CD4-positive, alpha-beta T cell treated with Interleukin-10 for 1 hour (primary cell): ENCODE measurements at regions not wholly inside any gene's neighbourhood (a gene's known extent, or its start where the extent isn't known, plus 50 kb on each side); places are given as distances from the start of the nearest gene placed in this dataset.

Experiments used
- DNase-seq: peaks from one replicate; pipeline ENCODE4 v3.0.0-alpha.2; 2020

DNA sequence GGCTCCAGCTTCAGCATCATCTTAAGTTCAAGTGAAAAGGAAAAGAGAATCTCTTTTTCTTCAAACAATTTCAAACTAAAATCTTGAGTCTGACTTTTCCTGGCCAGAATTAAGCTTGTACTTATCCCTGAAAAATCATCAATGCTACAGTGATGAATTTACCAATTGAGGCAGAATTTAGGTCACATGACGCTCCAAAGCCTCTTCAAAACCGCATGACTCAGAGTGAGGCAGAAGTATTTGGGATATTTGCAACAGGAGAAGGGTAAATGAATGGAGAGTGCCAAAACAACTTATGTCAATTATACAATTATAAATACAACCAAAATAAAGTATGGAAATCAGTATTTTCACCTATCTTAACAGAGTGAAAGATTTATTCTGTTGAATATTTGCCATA lies 515.5 kb downstream of the COL12A1 start:
- no peak for DNase-seq

DNA sequence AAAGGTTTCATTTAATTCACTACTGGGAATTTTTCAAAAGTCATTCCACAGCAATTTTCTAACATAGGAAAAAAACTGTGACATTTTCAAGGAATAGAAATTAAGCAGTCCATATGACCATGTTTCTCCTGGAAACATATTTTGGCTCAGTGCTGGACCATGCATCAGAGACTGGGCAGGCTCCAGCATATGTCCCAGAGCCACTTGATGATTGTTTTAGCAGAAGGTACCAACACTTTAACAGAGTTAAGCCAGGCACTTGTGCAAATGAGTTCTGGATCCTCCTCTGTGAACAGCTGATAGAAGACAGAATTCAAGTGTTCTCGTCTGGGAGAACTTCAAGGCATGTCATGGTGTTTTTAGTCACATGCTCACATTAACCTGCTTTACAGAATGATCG lies 516.3 kb downstream of the COL12A1 start:
- DNase-seq, result no peak

DNA sequence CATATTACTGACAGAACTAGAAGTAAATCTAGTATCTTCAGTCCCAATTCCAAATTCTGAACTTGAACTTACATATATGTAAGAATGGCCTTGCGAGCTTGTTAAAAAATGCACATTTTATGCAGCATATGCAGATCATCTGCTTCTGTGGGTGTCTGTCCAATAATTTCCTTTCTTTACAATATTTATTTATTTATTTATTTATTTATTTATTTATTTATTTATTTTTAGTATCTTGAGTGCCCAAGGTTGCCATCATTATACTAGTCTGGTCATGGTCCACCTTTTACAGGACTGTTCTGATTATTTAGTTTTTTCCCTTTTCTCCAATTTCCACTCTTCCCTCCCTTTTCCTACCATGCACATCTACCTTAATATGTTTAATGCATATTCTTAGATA lies 528.4 kb downstream of the COL12A1 start:
- DNase-seq, result no peak

DNA sequence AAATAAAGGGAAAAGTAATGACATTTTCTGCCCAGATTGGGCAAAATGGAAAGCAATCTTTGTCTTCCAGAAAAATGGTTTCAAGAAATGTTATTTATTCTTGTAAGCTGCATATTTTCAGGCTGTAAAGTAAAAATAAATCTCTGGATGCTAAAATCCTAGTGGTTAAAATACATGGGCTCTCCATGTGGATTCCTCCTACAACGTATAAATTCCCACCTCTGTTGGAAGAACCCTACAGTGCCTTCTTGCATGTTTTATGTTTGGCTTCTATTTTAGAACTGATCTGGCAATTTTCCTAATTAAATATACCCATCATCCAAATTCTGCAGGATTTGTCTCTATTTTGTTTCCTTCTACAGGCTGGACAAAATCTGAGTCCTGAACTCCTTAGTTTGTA lies 528.9 kb downstream of the COL12A1 start:
- no peak for DNase-seq

DNA sequence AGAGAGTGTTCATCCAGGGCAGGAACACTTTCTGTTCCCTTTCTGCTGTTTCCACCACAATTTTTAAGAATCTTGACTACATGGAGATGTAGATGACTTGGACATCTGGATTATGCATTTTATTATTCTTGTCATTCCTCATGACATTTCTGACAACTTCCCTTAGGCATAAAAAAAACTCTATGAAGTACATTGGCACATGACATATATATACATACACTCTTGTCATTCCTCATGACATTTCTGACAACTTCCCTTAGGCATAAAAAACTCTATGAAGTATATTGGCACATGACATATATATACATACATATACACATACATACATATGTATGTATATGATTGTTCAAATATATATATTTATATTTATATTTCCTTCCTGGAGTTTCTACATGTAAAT lies 531.5 kb downstream of the COL12A1 start:
- no peak for DNase-seq

DNA sequence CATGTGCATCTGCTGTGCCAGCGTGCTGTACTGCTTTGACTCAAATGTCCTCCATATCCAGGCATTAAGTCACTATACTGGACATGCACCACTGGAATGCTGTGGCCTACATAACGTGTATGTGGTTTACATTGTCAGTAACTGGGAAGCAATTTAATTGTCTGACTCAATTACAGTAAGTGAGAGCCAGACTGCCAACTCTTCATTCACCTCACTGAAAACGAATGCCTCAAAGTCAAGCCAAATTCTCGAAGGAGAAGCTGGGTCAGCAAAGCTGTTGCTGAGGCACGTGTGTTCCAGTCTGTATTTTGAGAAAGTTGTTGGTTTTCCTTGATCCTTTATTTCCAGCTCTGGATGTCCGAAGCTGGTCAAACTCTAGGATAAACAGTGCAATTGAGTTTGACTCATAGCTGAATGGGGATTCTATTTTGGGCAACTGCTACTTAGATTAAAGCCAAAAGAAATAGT lies 534.3 kb downstream of the COL12A1 start:
- DNase-seq, result no peak

DNA sequence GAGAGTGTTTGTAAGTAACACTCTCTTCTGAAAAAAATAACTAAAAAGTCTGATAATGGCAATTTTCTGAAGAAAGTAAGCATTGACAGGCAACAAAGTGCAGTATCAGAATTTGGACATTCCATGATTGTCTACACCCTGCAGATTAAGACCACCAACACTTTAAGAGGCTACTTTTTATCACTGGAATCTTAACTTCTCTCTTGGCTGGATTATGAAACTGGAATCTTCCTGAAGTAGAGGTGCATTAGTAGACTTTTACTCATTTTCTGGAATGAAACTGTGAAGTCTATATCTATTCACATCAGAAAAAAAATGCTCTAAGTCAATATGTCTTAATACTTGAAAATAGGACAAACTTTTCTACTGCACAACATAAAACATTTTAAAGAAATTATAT lies 547.5 kb downstream of the COL12A1 start:
- no peak for DNase-seq

DNA sequence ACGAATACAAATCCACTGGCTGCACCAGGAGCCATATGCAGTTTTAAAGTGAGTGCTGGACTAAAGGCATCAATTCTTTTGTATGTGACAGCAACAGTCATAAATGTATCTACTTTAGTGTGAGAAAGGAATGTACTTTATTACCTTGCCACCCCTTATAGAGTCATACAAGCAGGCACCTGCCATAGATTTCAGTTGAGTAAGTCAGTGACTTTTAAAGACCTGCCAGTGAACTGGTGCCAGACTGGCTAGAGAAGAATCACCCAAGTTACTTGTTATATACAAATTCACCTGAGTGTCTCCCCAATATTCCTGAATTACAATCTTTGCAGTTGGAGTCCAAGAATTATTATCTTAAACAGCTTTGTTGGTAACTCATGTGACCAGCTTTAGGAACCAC lies 547.9 kb downstream of the COL12A1 start:
- DNase-seq, result no peak

DNA sequence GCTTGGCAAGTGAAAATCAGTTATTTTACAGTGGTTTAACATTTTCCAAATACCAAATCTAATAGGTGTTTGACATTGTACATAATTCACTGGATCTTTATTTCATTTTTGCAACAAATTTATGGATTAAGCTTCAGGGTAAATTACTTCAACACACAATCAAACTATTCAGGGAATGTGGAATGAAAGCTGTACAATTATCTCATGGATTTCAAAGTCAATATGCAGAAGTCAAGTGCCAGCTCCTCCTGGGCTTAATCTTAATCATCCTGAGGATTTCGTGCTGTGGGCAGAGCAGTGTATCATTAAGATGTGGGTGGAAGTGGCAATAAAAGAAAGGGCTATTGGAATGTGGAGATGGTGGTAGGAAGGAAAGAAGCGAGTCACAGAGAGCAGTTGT lies 548.8 kb downstream of the COL12A1 start:
- DNase-seq, result no peak

DNA sequence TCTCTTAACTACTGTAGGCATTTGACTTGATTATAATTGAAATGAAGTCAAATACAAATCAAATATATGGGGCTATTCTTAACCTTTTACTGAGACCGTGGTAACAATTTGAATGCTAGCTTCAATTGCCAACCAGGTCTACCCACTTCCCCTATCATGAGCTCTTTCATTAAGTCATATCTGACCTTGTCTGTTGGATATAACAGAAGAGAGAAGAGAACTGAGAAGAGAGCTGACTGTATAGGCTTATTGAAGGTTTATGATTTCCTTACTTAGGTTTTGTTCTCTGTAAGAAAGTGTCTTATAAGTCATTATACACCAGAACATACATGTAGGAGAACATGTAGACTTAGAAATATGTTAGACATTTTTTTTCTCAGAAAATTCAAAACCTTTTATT lies 549.4 kb downstream of the COL12A1 start:
- no peak for DNase-seq

DNA sequence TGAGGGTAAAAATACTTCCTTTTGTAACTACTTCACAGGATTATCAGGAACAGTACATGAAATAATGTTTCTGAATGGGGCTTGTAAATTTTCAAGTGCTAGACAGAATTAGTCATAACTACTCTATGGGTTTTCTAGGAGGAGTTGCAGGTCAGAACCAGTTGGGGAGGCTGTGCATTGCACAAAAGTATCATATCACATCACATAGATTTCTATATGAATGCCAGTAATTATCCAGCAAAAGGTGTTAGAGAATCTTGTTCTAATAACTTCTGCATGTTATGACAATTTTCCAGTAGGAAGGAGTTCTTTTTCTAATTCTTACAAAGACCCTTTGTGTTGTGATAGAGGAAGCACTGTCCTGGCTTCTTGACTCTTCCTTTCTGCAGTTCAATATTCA lies 551.6 kb downstream of the COL12A1 start:
- no peak for DNase-seq

DNA sequence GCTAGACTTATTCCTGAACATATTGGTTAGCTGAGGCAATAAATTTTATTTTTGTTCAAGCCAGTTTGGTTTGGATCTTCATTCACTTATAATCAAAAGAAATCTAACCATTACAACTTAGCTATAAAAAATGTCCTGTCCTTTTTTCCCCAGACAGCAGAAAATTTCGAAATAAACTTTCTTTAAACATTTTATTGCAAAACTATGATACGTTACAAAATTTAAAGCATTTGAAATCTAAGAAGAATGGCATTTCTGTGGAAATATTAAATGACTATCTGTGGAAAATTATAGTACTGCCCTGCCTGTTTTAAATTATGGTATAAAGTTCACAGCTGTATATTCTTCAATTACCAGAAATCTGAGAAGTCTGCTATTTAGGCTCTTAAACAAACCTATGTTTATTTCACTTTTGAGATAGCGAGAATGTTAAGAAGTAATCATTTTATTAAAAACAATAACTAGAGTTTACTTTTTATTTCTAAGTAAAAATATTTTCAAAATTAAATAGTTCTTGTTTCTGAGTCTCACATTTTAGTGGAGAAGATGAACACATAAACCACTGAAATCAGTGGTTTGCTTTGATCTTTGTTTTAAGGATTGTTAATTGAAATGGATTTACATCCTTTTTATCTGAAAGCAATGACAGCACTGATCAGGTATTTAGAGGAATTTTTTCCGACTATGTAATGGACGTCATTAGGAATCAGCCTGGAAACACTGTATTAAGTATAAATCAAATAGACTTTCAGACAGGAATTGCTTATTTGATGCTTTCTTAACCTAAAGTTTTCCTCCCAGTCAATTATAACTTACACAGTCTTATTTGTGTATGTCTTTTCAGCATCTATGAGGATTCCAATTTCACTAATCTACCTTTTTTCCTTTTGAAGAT lies 553.7 kb downstream of the COL12A1 start:
- no peak for DNase-seq

DNA sequence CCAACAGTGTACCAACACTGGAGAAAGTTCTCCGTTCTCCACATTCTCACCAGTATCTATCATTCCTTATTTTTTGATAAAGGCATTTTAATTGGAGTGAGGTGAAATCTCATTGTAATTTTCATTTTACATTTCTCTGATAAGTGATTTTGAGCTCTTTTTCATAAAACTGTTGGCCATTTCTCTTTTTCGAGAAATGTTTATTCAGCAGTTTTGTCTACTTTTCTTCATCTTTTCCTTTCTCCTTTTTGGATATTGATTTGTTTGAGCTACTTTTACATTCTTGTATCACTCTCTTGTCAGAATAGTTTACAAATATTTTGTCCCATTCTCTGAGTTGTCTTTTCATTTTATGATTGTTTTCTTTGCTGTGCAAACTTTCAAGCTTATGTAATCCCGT lies 555.2 kb downstream of the COL12A1 start:
- no peak for DNase-seq

DNA sequence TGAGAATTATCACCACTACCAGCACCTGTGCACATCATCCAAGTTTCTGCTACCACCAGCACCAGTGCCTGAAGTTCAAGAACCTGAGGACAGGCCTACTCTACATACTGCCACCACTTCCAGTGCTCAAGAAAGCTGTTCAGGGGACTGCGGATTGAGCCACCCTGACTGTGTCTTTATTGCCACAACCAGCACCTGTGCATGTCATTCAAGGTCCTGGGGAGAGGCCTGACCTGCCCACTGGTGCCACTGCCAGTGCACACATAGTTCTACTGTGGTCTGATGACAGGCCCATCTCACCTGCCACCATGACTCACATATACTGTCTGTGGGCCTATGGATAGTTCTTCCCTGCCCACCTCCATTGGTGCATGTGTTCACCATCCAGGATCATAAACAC lies 559.4 kb downstream of the COL12A1 start:
- no peak for DNase-seq

DNA sequence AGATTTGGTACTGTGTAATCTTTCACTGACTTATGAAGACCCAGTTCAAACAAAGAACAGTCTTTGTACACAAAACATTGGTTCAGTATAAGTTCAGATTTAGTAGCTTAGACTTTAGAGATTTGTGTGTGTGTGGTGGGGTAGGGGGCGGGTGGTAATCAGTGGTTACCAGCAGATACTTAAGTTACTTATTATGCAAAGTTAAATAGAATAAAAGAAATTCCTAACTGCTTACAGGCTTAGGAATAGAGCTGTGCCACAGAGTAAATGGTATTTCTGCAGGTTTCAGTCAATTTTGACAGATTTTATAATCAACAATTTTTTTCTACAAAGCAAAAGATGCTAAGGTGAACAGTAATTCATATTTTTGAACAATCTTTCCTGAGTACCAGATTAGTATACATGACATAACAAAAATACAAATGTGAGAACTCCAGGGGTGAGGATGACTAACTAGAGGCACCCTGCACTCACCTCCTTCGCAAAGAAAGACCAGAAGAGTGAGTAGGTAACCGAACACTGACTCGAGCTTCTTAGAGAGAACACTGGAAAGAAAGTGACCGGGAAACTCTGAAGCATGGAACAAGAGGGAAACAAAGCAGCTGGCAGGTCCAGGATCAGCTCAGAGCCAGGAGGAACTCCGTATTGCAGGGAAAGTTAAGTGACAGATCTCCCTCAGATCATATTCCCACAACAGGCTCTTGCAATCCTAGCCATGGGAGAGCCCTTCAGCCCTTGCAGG lies 560.6 kb downstream of the COL12A1 start:
- no peak for DNase-seq

DNA sequence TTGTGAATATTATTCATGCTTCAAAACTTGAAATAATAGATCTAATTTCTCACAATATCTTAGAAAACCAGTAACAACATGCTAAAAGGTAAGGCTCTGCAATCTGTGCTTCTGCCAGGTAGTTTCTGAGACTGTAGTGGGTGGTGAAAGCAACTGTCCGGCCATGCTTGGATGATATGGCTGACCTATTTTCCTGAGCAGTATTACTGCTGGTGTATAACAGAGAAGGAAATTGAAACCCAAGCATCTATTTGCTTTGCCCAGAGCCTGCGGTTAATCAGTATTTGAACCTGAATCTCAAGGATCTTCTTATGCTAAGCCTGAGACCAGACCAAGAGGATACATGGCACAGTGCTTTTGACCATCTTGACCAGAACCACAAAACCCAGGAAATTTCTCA lies 563.8 kb downstream of the COL12A1 start:
- no peak for DNase-seq

DNA sequence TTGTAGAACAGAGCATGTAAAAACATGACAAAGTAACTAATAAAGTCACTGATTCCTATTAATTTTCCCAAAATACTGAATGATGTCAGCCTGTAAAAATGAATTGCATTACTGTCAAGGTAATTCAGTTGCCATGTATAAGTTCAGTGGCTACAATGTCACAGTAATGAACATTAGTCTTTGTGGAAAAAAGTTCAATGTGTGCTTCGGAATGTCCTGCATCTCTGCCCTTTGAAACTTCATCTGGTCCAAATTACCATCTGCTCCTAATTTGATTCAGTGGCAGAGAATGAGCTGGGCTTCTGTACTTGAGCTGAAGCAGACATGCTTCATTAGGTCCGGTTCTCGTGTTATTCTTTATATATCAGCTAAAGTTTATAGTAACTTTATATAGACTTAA lies 567.4 kb downstream of the COL12A1 start:
- no peak for DNase-seq

DNA sequence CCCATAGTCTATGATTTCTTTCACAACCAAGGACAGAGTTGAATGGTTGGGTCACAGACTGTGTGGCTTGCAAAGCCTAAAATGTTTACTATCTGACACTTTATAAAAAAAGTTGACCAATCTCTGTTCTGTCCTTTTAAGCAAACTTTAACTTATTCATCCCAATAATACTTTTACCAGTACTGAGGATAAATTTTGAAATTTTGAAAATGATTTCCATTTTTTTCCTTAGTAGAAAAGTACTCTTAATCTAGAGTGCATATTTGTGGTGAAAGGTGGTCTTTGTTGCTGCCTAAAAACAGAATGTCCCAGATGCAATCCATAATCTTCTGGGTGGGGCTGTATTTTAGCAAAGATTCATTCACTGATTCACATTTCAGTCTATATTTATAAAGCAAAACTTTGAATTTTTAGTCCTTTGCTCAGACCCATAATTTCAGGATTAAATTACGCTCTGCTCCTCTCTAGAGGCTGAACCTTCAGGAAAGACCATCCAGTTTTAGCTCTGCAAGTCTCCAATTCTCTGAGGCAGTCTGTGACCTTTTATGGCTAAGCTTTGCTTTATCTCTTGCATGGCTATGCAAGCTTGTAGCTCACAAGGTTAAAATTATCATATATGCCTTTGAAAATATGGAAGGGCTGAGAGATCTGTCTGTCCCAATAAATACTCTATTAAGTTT lies 573.5 kb downstream of the COL12A1 start:
- DNase-seq, result no peak

DNA sequence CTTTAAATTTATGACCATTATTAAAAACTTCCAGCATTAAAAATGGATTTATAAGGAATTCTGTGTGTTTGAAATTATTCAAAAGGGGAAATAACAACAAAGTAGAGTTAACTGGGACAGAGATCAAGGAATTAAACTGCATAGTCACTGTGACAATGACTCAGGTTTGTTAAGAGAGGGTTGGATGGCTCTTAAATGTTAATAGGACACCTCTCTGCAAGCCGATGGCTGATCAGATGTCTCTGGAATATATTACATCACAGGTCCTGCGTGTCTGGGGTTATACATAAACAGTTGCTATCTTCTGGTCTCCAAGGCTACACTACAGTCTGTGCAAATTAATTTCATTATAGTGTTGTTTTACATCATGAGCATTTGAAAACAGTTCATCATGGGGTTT lies 574.3 kb downstream of the COL12A1 start:
- no peak for DNase-seq

DNA sequence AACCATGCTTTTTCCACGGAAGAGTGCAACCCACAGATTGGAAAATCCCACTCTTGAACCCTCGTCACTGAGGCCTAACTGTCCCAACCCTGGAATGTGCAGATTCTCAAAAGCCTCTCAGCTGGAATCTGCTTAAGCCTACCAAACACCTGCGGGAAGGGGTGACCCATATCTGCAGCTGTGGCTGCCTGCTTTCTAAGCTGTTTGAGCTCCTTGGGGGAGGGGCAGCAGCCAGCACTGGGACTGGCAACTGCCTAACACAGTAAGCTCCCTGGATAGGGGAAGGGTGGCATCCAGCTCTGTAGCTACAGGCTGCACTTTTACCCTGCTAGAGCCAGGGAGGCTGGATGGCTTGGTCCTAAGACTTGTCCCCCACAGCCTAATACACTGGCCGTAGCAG lies 579.6 kb downstream of the COL12A1 start:
- no peak for DNase-seq

DNA sequence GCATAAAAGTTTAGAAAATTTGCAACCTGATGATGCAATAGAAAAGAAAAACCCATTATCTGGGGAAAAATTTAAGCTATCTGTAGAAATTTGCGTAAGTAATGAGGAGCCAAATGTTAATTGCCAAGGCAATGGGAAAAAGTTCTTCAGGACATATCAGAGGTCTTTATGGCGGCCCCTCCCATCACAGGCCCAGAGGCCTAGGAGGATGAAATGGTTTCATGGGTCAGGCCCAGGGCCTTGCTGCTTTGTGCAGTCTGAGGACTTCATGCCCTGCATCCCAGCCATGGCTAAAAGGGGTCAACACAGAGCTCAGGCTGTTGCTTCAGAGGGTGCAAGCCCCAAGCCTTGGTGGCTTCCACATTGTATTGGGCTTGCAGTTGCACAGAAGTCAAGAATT lies 582.8 kb downstream of the COL12A1 start:
- no peak for DNase-seq

DNA sequence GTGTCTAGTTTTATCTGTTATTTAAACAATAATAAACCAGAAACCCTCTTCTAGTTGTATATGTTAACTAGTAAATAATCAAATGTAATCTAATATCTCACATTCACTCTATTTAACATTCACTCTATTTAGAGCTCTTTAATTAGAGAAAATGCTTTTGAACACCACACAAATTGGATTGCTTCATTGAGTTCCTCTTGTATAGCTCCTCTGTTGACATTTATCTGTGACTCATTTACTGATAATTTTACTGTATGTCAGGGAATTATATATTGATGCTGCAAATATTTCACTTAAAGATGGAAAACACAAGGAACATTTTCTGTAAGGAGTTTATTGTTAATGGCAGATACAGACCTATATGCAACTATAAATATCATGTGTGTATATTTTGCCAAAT lies 594.6 kb downstream of the COL12A1 start:
- no peak for DNase-seq

DNA sequence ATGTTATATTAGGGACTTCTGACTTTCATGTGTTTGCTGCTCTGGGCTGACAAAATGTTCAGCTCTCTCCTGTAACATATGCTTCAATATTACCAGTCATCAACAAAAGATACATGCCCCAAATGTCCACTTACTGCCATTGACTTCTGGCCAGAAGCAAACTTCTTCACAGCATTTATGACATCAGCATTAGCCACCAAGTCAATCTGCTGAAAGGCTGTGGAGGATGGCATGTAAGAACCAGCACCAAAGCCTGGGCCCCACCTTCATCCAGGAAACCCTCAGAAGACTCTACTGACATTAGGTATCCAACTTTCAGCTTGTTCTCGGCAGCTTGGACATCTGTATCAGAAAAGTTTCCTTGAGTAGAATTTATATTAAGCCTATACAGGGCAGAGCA lies 595.5 kb downstream of the COL12A1 start:
- DNase-seq, result no peak

DNA sequence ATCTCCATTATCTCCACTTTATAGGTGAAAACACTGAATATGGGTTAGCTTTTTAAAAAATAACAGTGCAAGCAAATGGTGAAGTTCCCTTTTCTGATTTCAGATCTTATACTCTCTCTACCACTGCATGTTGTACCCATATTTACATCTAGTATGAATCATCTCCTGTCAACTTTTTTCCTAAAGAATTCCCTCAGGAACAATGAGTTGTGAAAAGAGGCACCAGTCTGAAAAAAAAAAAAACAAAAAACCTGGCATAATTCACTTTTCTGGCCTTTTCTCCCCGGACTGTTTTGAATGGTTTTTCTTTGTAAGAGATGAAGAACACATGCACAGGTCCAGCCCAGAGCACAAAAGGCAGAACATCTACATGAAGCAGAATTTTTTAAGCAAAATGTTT lies 596.0 kb downstream of the COL12A1 start:
- DNase-seq, result no peak
